B cell (primary cell): ENCODE measurements at regions not wholly inside any gene's neighbourhood (a gene's known extent, or its start where the extent isn't known, plus 50 kb on each side); places are given as distances from the start of the nearest gene placed in this dataset.

Source experiments
- EZH2 ChIP-seq: IDR thresholded peaks from 2 replicates; pipeline ENCODE4 v1.6.1; 2012; ENCODE audit warnings: borderline replicate concordance, low read depth, mild to moderate bottlenecking, moderate library complexity, low read length; ENCODE audit not compliant: insufficient read depth, poor library complexity, severe bottlenecking
- TF ChIP-seq, protein P1 (sequence below): fragments of 200-600 bp; IDR thresholded peaks from one replicate; pipeline ENCODE4 v1.8.0; 2022; ENCODE audit warnings: antibody characterized with exemption, mild to moderate bottlenecking

GRCh38 chr4:66357316-66357715 is 687.0 kb upstream of the EPHA5 start:
- TF ChIP-seq, protein P1, sequence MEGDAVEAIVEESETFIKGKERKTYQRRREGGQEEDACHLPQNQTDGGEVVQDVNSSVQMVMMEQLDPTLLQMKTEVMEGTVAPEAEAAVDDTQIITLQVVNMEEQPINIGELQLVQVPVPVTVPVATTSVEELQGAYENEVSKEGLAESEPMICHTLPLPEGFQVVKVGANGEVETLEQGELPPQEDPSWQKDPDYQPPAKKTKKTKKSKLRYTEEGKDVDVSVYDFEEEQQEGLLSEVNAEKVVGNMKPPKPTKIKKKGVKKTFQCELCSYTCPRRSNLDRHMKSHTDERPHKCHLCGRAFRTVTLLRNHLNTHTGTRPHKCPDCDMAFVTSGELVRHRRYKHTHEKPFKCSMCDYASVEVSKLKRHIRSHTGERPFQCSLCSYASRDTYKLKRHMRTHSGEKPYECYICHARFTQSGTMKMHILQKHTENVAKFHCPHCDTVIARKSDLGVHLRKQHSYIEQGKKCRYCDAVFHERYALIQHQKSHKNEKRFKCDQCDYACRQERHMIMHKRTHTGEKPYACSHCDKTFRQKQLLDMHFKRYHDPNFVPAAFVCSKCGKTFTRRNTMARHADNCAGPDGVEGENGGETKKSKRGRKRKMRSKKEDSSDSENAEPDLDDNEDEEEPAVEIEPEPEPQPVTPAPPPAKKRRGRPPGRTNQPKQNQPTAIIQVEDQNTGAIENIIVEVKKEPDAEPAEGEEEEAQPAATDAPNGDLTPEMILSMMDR, result no peak
- TF ChIP-seq EZH2, result no peak
